Vagina (tissue), 2 donors: ENCODE measurements at regions not wholly inside any gene's neighbourhood (a gene's known extent, or its start where the extent isn't known, plus 50 kb on each side); places are given as distances from the start of the nearest gene placed in this dataset.

Experiments
- CTCF ChIP-seq, 3 experiments: fragments of 450-650 bp in 2 of 3; fragments of 200-600 bp in 1 of 3; sonication (generic) in 1 of 3; IDR thresholded peaks; one replicate each; pipeline ENCODE4 v1.5.1; 2017 to 2019; ENCODE audit warnings: antibody characterized with exemption in 3 of 3, mild to moderate bottlenecking in 2 of 3, moderate library complexity in 2 of 3
- POLR2A ChIP-seq, 2 donors: fragments of 450-650 bp; IDR thresholded peaks; one replicate each; pipeline ENCODE4 v1.6.1; 2017; ENCODE audit warnings: antibody characterized with exemption in 2 of 2, mild to moderate bottlenecking in 2 of 2, moderate library complexity in 2 of 2
- POLR2AphosphoS5 ChIP-seq, 2 donors: sonication (generic); formaldehyde crosslinking; IDR thresholded peaks; one replicate each; pipeline ENCODE4 v1.9.0; 2017; ENCODE audit warnings: antibody characterized with exemption in 2 of 2, mild to moderate bottlenecking in 2 of 2, low read depth in 1 of 2; ENCODE audit not compliant: insufficient read depth in 1 of 2

GRCh38 chr5:159549046-159549445, 218.8 kb upstream of the IL12B start:
- TF ChIP-seq CTCF (IDR thresholded peaks at IDR 0.05), result no peak
- TF ChIP-seq POLR2A (IDR thresholded peaks at IDR 0.05), result no peak
- TF ChIP-seq POLR2AphosphoS5 (IDR thresholded peaks at IDR 0.05; ENCODE audit: insufficient read depth in 1 of 2, low read depth in 1 of 2), result no peak
